GM18511 (cell line): ENCODE measurements at regions not wholly inside any gene's neighbourhood (a gene's known extent, or its start where the extent isn't known, plus 50 kb on each side); places are given as distances from the start of the nearest gene placed in this dataset.

Source experiments
- ATAC-seq: cut with Tn5 transposase; IDR thresholded peaks from one replicate; pipeline ENCODE4 v1.9.1; 2021; ENCODE audit warnings: mild to moderate bottlenecking, moderate library complexity; ENCODE audit not compliant: unreplicated experiment

- no peak for ATAC-seq
These were observed 313.6 kb downstream of the TBC1D32 start for GRCh38 chr6:121020656-121021055.

- ATAC-seq: peak; percentile 52
These were observed 325.7 kb downstream of the TBC1D32 start for GRCh38 chr6:121008553-121008952.

GRCh38 chr6:121006024-121006423 lies 328.3 kb downstream of the TBC1D32 start:
- ATAC-seq: no peak

DNA sequence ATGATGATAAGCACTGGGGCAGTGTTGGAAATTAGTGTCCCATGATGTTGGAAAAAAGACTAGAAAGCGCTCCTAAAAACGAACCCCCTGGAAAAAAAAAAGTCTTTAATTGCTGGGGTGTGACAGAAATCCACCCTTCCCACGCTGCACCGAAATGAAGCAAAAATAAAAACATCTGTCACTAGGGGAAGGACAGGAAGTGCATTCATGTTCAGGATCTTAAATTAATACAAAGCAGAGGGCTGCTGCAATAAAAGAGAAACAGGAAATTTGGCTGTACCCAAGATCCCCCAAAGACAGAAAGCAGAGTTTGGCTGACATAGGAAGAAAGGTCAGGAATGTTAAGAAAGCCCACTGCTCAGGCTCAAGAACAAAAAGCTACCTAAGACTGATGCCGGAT lies 333.9 kb downstream of the TBC1D32 start:
- ATAC-seq: peak; percentile 60

- no peak for ATAC-seq
These were observed 337.9 kb downstream of the TBC1D32 start for GRCh38 chr6:120996340-120996739.

GRCh38 chr6:120994573-120994967 lies 339.7 kb downstream of the TBC1D32 start:
- no peak for ATAC-seq

GRCh38 chr6:120993929-120994572 lies 340.2 kb downstream of the TBC1D32 start:
- ATAC-seq: no peak

- no peak for ATAC-seq
These were observed 342.0 kb downstream of the TBC1D32 start for GRCh38 chr6:120992257-120992656.

GRCh38 chr6:120990866-120991265 lies 343.4 kb downstream of the TBC1D32 start:
- ATAC-seq: no peak

DNA sequence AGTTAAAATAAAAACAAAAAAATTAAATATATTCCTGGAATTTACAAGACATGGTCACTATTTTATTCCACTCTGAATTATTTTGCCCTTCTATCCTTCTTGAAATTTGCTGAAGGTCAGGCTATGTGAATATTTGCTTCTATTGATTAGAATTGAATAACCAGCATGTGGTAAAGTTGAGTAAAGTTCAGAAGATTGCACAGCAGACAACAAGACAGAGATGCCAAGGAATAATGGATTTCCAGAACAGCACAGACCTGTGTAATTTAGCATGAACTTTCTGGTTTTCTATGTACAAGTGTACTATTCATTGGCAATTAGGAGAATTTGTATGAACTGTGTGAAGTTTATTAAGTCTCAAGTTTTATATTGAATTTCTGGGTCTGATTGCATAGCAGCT lies 352.4 kb downstream of the TBC1D32 start:
- ATAC-seq: no peak

DNA sequence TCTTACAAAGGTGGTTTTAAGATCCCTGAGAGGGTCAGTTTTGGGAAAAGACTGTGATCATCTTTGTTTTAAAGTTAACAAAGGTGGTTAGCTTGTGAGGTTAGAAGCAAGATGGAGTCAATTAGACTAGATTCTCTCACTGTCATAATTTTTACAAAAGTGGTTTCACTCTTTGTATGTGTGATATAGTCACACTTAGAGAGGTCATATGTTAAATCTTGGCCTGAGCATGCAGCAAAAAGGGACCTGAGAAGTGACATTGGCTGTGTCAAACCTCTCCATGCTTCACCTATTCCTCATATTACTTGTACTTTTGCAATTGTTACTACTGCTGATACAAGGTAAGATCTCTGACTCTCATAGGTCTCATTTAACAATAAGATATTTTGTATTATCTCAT lies 368.0 kb downstream of the TBC1D32 start:
- peak; percentile 48 for ATAC-seq

GRCh38 chr6:120965814-120966213 lies 368.5 kb downstream of the TBC1D32 start:
- ATAC-seq: peak; percentile 65

DNA sequence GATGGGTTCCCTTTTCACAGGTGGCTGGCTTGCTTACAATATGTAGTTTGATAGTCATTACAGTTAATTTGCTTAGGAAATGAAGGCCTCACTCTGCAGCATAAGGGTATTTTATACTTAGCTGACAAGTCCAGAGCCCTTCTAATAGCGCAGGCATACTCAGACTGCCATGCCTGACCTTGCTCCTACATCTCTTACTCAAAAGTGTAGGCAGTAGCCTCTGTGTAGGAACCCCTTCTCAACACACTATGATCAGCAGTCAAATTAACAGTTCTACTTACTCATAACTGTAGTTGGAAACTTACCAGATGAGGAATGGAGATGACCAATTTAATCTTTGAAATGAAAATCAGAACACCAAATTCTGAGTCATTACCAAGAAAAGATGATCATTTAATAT lies 373.5 kb downstream of the TBC1D32 start:
- ATAC-seq: peak; percentile 70

GRCh38 chr6:120954111-120954510 lies 380.2 kb downstream of the TBC1D32 start:
- ATAC-seq: no peak

GRCh38 chr6:120951258-120951657 lies 383.0 kb downstream of the TBC1D32 start:
- ATAC-seq: no peak

- ATAC-seq: no peak
These were observed 387.2 kb downstream of the TBC1D32 start for GRCh38 chr6:120947111-120947510.

DNA sequence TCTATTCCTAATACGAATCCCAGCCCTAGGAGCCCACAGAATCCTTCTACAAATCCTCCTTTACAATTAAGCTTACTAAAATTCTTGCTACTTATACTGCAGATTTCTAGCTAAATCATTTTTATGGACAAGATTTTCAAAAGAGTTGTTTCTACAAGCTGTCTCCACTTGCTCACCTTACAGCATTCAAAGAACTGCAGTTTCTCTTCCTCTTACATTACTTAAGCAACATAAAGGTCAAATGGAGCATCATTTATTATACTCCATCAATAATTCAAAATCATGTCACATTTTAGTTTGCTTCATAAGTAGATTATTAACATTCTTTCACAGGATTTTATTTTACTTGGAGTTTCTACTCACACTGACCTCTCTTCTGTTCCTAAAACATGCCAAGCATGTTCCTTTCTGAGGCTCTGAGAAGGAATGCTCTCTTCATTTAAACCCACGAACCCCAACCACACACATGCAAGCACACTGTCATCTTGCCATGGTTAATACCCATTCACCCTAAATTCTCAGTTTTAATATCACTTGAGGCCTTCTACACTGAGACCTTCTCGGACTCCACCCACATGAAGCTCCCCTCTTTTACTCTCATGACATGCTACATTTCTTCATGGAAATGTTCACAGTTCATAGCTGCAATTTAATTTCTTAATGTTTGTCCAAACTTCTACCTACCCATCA lies 388.2 kb downstream of the TBC1D32 start:
- ATAC-seq: peak; percentile 84

DNA sequence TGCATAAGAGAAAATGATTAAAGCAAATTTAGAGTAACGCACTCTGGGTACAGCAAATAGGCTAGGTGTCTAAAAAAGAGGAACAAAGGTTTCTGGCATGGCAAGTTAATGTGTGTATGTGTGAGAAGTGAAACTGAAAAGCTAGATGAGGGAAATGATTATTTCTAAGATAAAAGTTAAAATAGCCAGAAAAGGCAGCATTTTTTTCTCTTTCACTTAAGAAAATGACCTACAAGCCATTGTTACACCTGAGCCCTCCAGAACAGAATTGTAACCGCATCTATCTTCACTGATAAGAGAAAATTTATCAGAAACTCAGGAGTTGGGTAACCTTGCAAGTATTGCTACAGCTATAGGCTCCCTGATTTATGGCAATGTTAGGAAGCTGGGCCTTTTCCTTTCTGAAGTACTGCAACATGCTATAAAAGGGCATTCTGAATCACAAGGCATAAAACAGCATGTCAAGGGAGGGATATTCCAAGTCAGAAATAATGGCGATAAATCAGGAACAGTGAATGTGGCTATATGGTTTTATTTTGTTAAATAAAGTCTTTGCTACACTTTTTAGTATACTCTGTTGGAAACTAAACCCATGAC lies 395.3 kb downstream of the TBC1D32 start:
- peak; percentile 97 for ATAC-seq

DNA sequence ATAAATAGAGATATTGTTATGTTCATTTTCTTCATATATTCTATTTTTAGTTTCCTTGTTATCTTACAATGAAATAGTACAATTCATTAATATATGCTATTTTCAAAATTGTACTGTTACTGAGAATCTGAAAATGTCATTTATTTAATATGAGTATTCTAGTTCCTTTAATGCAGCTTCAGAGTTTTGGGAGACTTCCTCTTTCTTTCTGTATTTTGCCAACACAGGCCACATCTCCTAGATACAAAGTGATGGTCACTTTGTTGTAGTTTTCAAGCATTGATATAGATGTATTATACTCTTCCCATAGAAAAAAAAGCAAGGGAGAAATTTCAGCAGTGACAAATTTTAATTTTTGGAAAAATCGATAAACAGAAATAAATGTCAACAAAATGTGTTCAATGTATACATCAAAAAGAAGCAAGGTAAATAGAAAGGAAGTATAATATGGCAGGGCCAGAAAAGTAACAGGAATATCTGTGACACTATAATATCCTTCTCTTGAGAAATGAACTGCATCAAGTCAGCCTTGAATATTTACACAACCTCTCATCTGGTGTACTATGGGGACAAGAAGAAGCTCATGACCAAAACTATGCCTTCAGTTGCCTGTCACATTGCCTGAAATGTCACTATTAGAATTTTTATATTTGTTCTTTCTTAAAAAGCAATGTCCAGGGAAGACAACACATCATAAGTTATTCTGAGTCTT lies 396.0 kb downstream of the TBC1D32 start:
- peak; percentile 53 for ATAC-seq

DNA sequence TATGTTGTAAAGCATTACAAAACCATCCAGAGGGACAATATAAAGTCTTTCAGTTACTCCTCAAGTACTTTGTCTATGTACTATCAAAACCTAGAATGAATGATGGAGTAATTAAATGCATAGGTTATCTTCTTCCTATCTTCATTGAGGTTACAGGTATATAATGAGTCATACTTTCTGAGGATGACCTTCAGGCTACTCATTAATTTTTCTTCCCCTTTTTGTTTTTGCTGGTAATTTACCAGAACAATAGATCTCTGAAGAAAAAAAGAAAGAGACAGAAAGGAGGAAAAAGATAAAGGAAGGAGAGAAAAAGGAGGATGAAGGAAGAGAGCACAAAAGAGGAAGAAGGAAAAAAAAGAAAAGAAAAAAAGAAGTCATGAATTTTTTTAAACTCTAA lies 398.4 kb downstream of the TBC1D32 start:
- peak; percentile 43 for ATAC-seq

GRCh38 chr6:120935016-120935415 lies 399.3 kb downstream of the TBC1D32 start:
- ATAC-seq: no peak
